AG09309 (cell line): ENCODE measurements at regions not wholly inside any gene's neighbourhood (a gene's known extent, or its start where the extent isn't known, plus 50 kb on each side); places are given as distances from the start of the nearest gene placed in this dataset.

ENCODE experiments used
- DNase-seq: peaks from one replicate; pipeline ENCODE4 v3.0.0-alpha.2; 2010; ENCODE audit warnings: low read depth
- H3K4me3 ChIP-seq: 2 replicates; pipeline ENCODE4 v1.5.1; 2011; ENCODE audit warnings: mild to moderate bottlenecking, low read depth, low read length, moderate library complexity; ENCODE audit not compliant: control insufficient read depth
- CTCF ChIP-seq: IDR thresholded peaks from 2 replicates; pipeline ENCODE4 v1.5.1; 2011; ENCODE audit warnings: mild to moderate bottlenecking, low read depth, low read length, inconsistent platforms; ENCODE audit not compliant: insufficient read depth, control insufficient read depth; ENCODE audit errors: missing control alignments

- no peak overlapping the region for H3K4me3 ChIP-seq
- no peak for TF ChIP-seq CTCF
- DNase-seq: no peak
Observed at GRCh38 chr4:57412259-57413054, 302.3 kb upstream of the IGFBP7 start.

DNA sequence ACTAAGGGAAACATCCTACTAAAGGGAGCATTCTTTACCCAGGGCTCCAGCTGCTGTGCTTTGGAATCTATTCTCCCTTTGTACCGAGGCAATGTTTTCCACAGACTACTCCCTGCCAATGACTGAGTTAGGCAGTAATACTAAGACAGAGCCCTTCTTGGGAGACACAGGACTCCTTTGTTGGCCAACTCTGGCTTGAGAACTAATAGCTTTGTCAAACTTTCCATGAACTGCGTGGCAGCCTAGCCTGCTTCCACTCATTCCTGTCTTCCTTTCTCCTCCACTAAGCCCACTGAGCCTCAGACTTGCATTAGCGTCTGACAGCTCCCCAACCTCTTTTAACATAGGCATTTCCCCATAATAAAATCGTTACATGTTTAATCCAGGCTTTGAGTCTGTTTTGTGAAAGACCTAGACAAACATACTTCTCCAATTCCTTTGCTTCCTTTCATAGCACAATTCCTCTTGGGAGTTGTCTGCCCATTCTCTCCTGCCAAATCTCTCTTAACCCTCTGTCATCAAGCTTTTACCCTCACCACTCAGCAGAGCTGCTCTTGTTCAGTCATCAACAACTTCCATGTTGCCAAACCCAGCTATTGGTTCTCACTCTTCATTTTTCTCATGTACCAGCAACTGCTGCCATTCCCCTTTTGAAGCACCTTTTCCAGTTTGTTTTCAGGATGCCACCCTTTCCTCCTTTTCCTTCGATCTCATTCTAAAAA lies 300.3 kb upstream of the IGFBP7 start:
- no peak for TF ChIP-seq CTCF
- DNase-seq: no peak
- no peak overlapping the region for H3K4me3 ChIP-seq

DNA sequence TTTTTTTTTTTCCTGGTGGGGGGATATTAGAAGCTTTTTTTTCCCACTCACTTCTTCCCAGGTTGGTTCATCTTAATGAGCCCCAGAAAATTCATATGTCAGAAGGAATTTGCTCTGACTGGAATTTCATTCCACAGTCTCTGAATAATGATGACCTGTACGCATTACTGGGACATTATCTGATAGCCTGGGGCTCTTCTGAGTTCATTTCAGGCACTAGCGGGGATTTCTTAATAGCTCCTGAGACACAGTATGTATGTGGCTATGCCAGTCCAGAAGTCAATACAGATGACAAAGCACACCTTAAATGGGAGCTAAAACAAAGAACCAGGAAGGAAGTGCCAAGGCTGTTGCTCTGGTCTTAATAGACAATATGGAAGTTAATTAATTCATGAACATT lies 295.2 kb upstream of the IGFBP7 start:
- no peak overlapping the region for H3K4me3 ChIP-seq
- no peak for TF ChIP-seq CTCF
- peak; percentile 52 for DNase-seq

DNA sequence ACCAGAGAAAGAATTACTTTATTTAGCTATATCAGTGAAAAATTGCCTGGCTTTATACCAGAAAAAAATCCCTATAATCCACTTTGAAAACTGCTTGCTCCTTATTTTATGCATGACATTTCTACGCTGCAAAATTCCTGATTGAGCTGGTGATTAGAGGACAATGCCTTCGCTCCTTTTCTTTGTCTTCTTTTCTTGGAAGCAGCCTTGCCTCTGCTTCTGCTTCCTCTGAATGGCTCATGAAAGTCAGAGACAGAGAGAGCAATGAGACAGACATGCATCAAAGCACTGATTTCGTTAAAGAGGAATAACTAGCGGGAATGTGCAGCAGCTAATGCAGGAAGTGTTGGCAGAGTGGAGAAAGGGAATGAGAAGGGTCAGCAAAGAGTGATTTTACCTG lies 294.3 kb upstream of the IGFBP7 start:
- no peak for TF ChIP-seq CTCF
- DNase-seq: no peak

GRCh38 chr4:57403591-57403990 lies 293.4 kb upstream of the IGFBP7 start:
- no peak for DNase-seq
- no peak for TF ChIP-seq CTCF
- H3K4me3 ChIP-seq: no peak overlapping the region

More for the DNA sequence above, 294.3 kb upstream of the IGFBP7 start:
- no peak overlapping the region for H3K4me3 ChIP-seq

GRCh38 chr4:57401586-57401985 lies 291.4 kb upstream of the IGFBP7 start:
- no peak for DNase-seq
- no peak for TF ChIP-seq CTCF
- no peak overlapping the region for H3K4me3 ChIP-seq
